Limb (tissue), 2 donors: ENCODE measurements at regions not wholly inside any gene's neighbourhood (a gene's known extent, or its start where the extent isn't known, plus 50 kb on each side); places are given as distances from the start of the nearest gene placed in this dataset.

Experiments
- DNase-seq, 2 donors: peaks; one replicate each; pipeline ENCODE4 v3.0.0-alpha.2; 2016; ENCODE audit errors: extremely low spot score in 2 of 2

DNA sequence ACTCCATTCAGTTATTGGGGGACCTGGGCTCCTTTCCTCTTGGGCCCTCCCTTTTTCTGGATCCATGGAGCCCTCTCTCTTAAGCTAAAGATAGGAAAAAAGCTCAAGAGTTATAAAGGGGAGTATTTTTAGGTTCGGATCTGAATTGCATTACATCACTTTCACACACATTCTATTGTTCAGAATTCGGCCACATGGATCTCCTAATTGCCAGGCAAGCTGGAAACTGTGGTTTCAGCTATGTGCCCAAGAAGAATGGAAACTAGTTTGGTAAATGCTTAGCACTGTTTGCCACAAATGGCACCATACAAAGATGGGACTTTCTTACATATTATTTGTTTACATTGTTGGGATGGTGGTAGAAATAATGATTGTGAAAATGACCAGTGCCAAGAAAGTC lies 145.6 kb downstream of the LRIG3 start:
- DNase-seq, result no peak

DNA sequence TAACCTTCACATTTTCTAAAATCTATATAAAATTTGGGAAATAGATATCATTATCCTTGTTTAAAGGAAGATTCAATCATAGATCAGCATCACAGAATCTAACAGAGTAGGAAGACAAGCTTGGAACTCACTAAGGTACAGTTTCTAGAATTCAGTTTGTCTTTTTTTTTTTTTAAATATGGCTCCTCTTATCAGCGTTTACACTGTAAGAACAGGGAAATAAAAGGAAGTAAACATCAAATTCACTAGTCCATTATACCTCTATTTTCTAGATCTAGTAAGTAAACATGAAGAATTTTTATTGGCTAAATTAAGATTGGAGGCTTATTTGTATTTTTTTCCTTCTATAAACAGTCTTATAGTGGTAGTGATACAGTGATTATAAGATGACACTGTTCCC lies 144.9 kb downstream of the LRIG3 start:
- DNase-seq, result no peak

DNA sequence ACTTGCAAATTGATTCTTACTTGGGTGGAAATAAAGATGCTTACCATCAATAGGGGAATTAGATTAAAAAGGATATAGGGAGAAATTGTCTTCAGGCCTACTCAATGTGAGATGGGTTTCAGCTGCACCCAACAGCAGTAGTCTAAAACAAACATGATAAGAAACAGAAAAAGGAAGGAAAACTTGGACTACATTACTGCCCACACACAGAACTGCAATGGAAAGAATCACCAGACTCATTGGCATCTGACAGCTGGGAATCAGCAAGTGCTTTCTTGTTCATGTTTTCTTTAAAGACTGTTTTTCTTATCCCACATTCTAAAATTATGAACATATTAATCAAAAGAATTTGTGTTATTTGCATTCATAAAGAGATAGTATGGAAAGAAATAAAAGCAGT lies 144.2 kb downstream of the LRIG3 start:
- no peak for DNase-seq

DNA sequence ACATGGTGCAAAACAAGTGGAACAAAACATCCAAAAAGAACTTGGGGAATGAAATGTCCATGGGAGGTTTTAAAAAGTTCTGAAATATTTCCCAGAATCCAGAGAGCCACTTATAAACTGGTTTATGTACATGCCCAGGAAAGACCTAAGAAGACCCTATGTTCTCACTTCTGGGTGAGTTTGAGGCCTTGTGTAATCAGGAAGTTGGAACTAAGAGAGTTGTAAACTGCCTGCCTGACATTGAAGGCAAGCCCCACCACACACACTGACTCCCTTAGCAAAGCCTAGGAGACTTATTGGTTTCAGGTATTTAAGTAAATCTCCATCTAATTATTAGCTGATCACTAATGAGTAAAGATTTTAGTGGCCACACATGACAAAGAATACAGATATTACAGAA lies 142.5 kb downstream of the LRIG3 start:
- no peak for DNase-seq

DNA sequence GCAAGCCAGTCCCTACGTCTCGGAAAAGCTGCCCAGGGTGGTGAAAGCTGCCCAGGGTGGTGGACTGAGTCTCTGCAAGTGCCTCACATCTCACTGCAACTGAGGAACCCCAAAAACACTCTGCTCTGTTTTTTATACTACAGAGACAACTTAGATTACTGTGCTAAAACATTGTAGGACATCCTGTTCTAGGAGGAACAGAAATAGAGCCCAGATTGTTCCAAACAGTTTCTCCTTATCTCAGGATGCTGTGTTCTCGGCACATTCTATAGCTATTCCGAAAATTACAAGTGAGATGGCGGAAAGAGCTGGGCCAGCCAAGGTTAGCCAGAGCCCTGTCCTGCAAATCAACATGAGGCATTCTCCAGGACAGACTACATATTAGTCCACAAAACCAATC lies 138.7 kb downstream of the LRIG3 start:
- DNase-seq, result no peak

DNA sequence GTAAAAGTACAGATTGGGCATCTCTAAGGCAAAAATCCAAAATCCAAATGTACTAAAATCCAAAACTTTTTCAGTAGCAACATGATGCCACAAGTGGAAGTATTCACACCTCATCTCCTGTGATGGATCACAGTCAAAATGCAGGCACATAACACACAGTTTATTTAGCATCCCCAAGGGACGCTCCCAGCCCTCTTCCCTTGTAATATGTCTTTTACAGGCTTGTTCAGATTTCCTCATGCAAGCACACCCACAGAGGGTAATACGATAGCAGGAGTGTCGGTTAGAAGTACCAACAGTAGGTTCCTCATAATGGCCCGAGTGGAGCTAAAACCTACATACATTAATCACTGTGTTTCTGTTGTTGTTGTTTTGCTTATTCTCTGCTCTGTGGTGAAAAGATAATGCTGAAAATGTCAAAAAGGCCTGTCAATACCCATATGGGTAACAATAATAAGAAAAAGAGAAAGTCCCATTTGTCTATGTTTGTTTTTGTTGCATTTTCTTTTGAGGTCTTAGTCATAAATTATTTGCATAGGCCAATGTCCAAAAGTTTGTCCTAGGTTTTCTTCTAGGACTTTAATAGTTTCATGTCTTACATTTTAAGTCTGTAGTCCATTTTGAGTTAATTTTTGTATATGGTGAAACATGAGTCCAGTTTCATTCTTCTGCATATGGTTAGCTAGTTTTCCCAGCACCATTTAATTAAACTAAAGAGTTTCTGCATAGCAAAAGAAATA lies 133.1 kb downstream of the LRIG3 start:
- DNase-seq, result no peak

DNA sequence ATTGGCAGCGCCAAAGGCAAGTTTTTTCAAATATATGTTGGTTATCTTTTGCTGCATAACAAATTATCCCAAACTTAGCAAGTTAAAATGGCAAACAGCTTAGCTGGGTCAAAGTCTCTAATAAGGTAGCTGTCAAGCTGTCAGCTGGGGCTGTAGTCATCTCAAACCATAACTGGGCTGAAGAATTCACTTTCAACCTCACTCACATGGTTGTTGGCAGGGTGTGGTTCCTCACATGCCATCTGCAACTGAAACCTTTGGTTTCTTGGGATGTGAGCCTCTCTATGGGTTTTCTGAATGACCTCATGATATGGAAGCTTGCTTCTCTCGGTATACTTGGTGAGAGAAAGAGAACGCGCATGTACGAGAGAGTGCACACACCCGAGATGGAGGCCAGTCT lies 125.4 kb downstream of the LRIG3 start:
- no peak for DNase-seq

DNA sequence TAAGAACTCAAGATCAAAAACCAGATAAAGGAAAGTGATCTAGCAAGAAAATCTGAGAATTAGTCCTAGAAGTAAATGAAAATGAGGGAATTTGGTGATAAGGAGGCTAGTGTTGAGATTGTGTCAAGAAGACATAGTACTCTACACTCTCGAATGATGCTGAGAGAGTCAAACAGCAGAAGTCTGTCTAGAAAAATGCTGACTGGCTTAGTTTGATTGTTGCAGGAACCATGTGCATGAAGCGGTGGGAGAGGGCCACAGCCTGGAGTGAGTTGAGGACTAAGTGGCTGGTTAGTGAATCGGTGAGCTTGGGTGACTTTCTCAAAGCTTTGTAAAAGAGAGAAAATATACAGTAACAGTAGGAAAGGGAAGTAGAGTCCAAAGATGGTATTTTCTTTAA lies 124.5 kb downstream of the LRIG3 start:
- DNase-seq, result no peak

DNA sequence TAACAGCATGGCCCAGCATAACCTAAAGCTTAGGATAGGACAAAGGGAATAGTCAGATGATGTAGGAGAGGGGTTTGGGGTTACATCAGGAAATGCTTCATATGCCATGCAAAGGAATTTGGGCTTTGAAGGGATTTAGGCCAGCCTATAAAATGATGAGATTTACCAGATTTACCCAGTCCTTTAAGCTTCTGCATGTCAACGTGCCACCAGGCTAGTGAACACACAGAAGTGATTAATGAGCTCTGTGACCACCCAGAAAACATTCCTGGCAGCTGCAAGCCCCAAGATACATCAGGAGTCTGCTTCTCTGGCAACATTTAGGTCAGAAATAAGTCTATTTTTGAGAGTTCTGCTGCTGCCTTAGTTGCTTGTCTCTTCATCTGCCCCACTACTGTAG lies 118.3 kb downstream of the LRIG3 start:
- DNase-seq, result no peak

DNA sequence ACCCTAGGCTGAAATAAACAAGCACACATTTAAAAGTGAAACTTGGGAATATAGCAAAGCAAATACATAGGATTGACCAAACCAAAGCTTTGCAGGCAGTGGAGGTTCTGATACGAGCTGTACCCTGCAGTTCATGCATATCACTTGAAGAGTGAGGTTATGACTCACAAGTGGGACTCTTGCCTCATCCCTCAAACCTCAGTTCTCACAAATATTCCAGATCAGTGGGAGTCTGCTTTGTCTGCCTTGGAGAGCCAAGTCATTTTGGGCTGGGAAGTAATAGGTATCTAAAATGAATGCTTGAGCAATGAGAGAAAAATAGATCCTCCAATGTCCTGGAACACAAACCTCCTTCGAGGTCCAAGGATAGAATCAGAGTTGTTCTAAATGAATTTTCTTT lies 116.4 kb downstream of the LRIG3 start:
- DNase-seq, result no peak

DNA sequence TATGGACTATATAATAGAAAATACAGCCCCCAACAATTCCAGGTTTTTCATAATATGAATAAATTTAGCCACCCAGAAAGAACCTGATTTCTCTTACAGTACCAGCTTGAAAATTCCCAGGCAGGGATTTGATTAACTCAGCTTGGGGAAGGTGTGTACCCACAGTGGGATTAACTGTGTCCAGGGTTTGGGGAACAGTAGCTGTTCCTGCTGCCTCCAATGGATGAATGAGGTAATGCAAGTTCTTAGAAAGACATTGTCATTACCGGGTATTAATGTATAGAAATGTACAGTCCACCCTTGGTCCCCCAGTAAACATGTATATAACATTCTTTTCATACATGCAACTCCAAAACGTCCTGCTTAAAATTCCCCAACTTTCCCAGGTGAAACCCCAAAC lies 115.6 kb downstream of the LRIG3 start:
- no peak for DNase-seq

DNA sequence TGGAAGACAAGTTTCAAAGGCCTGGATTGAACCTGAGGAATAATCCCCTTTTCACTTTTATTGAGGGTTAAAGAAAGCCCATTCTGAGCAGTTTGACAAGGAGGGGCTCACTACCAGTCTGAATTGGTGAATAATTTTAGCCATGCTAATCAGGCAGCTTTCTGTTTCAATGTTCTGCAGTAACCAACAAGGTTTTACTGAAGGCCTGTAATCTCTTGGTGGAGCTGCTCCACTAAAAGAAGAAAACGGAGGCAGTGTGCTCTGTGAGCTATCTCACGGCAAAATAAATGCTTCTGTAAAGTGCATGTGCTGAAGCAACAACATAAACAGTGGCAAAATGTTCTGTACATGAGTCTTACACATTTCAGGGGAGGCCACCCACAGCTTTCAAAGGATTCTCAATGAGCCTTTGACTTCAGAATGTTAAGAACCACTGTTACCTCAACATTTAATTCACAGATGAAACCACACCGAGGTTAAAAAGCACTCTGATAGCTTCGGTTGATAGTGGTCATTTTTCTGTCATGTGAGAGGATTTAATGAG lies 111.2 kb downstream of the LRIG3 start:
- no peak for DNase-seq

DNA sequence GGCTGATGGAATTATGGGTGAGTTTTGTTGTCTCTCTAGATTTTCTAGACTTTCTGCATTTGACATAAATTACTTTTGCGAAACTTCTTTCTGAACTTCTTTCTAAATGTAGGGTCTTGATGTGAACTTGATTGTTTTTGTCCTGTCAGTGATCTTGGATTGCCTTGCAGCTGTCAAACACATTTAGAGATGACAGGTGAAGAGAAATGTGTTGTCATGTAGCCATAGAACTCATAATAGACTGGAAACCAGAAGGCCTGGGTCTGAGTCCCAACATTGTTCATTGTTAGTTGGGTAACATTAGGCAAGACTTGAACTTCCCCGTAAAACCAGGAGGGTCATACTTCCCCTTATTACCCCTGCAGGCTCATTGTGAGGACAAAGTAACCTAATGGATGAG lies 109.0 kb downstream of the LRIG3 start:
- no peak for DNase-seq

DNA sequence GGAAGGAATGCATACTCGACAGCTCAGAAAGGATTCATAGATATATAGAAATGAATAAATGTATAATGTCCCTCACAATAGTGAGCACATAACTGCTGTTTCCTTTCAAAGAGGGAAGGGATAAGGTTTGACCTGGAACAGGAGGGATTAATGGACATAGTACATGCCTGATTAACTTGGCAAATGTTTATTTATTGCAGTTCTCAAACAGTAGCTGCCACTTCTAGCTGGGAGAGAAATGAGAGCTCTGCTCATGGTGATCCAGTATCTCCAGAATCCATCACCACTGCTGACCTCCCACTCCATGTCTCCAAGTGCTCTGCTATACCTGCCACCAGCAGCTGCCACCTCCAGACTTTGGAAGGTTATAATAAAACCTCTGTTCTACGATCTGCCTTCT lies 108.1 kb downstream of the LRIG3 start:
- no peak for DNase-seq

DNA sequence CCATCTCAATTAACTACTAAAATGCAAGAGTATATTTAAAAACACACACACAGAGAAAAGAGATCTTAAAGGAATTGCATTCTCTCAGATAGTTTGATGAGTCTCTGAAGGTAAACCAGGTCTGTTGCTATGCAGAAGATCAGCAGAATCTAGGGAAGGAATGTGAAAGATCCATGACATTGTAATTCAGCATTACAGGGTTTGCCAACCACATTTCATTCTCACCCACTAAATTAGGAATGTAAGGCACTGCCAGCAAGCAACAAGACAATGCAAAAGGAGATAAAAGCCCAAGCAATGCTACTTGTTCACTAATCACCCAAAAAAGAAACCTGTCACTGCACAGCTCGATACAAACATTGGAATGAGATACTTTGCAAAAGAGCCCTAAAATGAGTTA lies 106.3 kb downstream of the LRIG3 start:
- DNase-seq, result no peak

DNA sequence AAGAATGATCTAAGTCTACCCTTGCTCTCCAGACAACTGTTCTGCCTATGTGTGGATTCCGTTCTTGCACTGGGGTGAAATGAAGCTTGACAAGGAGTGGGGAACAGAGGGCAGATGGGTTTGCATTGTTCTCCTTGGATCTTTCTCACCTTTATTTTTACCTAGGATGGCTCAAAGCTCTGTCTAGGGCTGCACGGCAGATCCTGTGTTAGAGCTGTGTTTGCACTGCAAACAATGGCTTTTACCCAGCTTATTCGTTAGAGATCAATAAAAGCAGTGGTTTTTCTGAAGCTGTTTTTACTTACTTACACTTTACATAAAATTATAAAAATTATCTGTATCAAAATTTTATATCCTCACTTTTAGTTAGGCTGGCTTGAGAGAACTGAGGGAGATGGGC lies 105.1 kb downstream of the LRIG3 start:
- DNase-seq, result no peak

DNA sequence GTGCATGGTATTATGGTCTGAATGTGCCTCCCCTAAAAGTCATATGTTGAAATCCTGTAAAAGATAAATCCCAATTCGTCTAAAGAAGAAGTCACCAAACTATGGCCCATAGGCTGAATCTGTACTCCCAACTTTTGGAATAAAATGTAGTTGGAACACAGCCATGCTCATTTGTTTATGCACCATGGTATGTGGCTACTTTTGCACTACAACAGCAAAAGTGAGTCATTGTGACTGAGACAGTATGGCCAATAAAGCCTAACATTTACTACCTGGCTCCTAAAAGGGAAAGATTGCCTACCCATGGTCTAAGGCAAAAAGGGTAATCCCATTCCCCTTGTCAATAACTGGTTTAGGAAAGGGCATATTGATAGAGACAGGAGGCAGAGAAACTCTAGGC lies 101.8 kb downstream of the LRIG3 start:
- no peak for DNase-seq

DNA sequence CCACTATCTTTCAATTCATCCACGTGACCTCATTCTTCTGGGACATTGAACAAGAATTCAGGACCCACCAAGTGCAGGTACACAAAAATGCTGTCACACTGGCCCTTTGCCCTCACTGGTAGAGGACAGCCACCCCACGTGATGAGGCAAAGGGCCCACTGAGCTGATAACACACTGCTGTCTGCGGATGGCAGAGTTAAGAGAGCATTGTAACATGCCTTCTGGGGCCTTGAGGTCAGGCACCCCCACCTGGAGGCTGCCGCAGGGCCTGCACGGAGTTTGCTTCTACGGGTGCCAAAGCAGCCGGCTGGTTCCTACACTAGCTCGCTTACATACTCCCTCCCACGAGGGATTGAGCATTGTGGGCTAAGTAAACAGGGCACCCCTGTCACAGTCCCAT lies 101.0 kb downstream of the LRIG3 start:
- DNase-seq, result no peak

DNA sequence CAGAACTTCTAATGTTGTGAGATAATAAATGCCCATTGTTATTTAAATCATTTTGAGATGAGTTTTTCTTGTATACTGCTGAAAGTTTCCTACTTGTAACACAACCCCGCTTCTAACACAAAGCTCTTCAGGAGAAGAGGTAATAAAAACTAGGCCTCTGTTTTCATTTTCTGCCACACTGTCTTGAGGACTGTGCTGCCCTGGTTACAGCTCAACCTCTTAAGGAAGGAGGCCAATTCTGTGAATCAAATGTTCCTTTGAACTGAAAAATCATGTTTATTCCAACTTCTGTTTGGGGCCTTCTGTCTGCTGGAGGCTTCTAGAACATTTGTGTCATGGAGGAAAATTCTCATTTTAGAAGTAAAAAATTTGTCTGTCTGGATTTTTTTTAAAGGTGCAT lies 100.3 kb downstream of the LRIG3 start:
- DNase-seq, result no peak
